Renal cortical epithelial cell (primary cell): ENCODE measurements at regions not wholly inside any gene's neighbourhood (a gene's known extent, or its start where the extent isn't known, plus 50 kb on each side); places are given as distances from the start of the nearest gene placed in this dataset.

ENCODE experiments used
- DNase-seq: peaks from one replicate; pipeline ENCODE4 v3.0.0-alpha.2; 2011; ENCODE audit warnings: low read depth

DNA sequence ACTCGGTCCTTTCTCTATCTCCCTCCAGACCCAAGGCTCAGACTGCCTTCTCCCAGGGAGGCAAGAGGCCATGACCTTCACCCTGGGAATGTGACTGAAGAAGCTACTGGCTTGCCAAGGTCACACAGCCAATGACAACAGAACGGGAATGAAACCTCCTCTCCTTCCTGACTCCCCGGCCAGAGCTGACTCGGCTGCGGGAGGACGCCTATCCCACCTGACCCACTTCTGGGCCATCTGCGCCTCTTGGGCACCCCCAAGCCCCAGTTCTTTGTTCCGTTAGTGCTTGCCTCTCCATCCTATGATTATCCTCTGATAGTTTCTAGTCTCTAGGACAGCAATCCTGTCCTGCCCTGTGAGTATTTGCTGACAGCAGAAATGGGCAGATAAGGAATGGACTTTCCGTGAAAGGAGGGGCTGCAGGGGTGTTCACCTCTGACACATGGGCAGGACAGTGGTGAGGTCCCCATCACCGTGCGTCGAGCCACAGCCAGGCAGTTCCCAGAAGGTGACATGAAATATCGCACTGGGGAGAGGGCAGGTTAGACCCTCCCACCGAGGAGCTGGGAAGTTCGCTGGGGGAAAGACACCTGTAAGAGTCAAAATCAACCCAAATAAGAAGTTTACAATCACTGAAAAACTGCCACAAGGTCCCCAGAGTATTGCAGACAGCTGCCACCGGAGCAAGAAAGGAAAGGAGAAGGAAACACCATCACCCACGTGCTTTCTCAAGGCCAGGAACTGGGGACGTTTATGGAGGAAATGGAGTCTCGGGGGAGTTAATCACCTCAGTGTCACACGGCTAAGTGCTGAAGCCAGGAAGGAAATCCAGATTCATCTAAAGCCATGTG lies 63.0 kb downstream of the INSIG1 start:
- DNase-seq: no peak

DNA sequence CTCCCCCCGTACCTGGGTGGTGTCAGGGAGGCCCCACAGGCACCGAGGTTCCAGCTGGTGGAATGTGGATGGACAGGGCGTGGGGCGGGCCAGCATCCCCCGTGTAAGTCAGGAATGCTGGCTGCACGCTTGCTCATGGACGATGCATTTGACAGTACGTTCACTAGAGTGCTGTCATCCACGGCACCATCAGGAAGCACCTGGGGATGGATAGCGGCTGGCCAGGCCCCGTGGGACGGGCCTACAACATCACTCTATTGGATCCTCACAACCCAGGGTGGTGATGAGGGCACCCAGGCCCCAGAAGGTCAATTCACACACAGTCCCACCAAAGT lies 63.6 kb downstream of the INSIG1 start:
- DNase-seq: no peak

DNA sequence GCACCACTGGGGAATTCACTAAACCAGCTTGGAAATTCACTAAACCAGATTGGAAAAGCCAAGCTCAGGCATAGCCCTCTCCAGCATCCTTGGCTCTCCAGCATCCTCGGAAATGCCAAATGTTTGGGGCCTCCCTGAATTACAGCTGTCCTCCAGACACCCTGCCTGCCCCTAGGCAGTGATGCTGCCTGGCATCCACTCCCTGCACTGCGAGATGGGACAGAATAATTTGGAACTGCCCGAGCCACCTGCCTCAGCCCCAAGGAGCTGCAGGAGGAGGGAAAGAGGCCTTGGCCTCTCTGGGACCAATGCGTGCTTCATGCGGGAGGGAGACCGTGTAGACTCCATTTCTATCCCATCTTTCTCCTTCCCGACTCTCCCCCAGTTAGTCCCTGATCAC lies 64.3 kb downstream of the INSIG1 start:
- DNase-seq: no peak

DNA sequence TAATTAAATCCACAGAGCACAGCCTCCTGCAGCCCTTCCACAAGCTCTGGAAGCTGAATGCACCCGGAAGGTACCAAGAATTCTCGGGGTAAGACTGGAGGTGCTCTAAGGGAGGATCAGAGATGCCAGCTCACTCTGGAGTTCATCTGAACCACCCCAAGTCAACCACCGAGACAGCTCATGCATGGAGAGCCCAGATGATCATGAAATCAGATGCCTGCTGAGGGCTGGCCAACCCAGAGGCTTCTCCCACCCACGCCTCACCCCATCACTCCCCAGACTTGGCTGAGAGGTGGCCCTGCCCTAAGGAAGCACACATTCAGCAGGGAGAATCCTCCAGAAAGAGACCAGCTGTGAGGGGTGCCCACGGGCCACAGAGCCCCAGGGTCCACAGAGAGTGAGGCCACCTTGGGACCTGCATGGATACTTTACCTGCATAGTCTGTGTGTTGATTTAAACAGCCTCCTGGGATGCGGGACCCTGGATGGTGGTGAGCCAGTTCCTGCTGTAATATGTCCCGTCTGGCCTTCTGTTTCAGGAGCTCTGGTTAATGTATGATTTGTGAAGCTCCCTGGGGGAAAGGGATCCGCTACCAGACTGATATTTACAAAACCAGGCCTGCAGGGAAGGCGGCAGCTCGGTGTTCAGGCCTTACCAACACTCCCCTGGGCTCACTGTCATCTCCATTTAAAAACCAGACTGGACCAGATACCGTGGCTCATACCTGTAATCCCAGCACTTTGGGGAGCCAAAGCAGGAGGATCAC lies 64.9 kb downstream of the INSIG1 start:
- no peak for DNase-seq

DNA sequence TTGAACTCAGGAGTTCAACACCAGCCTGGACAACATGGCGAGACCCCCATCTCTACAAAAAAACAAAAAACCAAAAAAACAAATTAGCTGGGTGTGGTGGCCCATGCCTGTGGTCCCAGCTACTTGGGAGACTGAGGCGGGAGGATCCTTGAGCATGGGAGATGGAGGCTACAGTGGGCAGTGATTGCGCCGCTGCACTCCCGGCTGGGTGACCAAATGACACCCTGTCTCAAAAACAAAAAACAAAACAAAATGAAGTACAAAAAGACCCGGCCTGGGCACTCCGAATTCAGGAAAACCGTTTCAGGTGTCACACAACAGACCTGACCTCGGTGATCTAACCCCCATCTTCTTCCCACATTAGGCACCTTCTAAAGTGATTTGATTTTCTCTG lies 65.5 kb downstream of the INSIG1 start:
- DNase-seq: no peak

- DNase-seq: no peak
Measured at GRCh38 chr7:155363852-155364600, 66.3 kb downstream of the INSIG1 start.

DNA sequence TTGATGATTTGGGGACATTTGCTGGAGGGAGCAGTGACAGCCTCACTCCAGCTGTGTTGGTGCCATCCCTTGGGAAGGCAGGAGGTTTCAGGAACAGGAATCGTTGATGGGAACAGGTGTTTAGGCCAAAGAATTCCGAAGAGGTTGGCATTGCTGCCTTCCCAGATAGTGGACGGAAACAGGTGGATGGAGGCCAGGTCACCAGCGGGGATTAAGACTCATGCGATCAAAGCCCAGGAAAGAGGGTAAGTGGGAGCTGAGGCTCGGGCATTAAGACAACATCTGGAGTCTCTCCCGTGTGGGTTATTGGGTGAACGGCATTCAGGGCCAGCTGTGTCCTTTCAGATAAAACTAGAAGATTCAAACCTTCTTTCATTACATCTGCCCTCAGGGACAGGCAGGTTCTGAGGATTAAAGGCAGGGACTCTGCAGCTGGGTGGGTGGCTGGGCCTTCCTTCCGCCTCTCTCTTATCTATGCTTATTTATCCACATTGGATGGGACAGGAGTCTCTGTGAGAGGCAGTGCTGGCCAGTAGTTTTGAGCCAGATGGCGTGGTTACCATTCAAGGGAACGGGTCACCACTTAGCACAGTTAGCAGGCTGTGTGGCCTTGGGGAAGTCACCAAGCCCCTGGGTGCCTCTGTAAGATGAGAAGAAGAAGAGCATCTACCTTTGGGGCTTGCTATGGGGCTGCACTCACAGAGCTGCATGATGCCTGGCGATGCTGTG lies 67.6 kb downstream of the INSIG1 start:
- DNase-seq: no peak

DNA sequence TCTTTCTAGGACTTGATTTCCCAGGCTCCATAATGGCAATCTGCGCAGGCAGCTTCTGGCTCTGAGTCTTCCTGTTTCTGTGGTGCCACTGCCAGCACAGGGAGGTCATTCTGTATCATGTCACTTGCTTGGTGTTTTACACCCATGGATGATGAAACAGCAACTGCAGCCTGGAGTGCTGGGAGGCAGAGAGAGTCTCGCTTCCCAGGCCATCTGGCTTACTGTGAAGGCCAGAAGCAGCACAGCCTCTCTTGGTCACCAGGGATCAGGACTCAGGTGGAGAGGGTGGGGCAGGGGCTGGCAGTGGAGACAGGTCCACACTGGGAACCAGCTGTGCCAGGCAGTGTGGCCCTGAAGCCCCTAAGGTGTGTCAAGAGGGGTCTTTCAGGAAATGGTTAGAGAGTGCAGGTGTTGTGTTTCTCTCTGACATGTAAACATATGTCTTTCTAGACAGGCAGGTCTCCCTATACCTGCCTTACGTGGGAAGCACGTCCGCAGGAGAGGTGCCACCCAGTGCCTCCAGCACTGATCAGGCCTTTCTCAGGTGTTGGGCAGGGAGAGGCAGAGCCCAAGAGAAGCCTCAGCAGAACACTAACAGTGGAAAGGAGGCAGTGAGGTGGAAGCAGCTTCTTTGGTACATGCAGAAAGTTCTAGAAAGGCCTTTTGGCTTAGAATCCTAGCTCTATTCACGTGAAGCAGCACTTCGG lies 71.4 kb downstream of the INSIG1 start:
- DNase-seq: no peak

- DNase-seq: no peak
Measured at GRCh38 chr7:155369766-155370165, 72.1 kb downstream of the INSIG1 start.

DNA sequence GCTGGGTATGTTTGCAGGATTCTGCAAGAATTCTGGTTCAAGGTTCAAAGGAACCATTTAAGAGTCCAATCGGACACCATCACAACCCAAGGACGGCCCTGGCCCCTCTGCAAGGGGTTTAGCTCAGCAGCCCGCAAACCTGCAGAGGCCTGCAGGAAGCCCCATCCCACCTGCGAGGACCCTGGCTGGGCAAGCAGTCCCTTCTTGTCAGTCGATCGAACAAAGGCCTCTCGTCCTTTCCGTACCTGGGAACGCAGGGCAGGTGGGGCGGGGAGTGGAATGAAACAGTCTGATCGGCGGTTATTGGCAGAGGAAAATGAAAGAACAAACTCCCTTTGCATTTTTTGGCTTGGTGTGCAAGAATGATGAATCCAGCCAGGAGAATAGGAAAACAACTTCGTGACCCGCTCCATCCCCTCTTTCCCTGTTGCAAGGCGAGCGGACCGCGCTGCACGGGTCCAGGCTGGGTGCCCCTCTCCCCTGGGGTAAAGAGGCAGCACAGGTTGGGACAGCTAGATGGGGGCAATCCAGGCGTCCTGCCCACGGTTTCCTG lies 73.7 kb downstream of the INSIG1 start:
- DNase-seq: no peak

- no peak for DNase-seq
Measured at GRCh38 chr7:155371884-155372781, 74.5 kb downstream of the INSIG1 start.

GRCh38 chr7:155372782-155373358 lies 75.2 kb downstream of the INSIG1 start:
- no peak for DNase-seq

GRCh38 chr7:155373359-155374273 lies 75.9 kb downstream of the INSIG1 start:
- no peak for DNase-seq

- no peak for DNase-seq
Measured at GRCh38 chr7:155374276-155375252, 76.9 kb downstream of the INSIG1 start.

GRCh38 chr7:155375337-155376277 lies 77.9 kb downstream of the INSIG1 start:
- DNase-seq: no peak
